Sigmoid colon (tissue), 4 donors: ENCODE measurements at regions not wholly inside any gene's neighbourhood (a gene's known extent, or its start where the extent isn't known, plus 50 kb on each side); places are given as distances from the start of the nearest gene placed in this dataset.

Experiments used
- EP300 ChIP-seq, 4 donors: sonication (generic); formaldehyde crosslinking; IDR thresholded peaks; one replicate each; pipeline ENCODE4 v1.6.1; 2017; ENCODE audit warnings: antibody characterized with exemption in 4 of 4
- POLR2A ChIP-seq, 2 donors: fragments of 450-650 bp; IDR thresholded peaks; one replicate each; pipeline ENCODE4 v1.6.1; 2016; ENCODE audit warnings: antibody characterized with exemption in 2 of 2, mild to moderate bottlenecking in 2 of 2, moderate library complexity in 2 of 2
- POLR2AphosphoS5 ChIP-seq, 4 donors: sonication (generic); formaldehyde crosslinking; IDR thresholded peaks; one replicate each; pipeline ENCODE4 v1.6.1; 2017; ENCODE audit warnings: antibody characterized with exemption in 4 of 4
- TF ChIP-seq, protein P1 (sequence below), 4 experiments: fragments of 450-650 bp in 3 of 4; fragments of 200-600 bp in 1 of 4; IDR thresholded peaks; one replicate each; pipeline ENCODE4 v1.5.1; 2016 to 2019; ENCODE audit warnings: antibody characterized with exemption in 4 of 4, mild to moderate bottlenecking in 3 of 4, moderate library complexity in 2 of 4

DNA sequence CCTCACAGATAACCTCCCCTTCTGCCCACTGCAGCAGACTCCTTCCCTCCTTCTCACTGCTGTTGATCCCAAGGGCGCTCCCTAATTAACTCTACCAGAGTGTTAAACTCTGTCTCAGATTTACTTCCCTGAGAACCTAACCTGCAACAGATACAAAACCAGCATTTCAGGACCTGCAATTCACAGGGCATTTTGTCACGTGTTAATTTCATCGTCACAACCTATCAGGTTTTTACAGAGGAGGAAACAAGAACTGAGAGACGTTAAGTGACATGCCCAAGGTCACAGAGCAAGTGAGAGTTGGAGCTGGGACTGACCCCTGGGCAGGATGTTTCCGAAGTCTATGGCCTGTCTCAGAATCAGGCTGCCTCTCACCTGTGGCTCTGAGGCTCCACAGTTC is 223.9 kb downstream of the UACA start:
- no peak for TF ChIP-seq POLR2A (IDR thresholded peaks at IDR 0.05)
- TF ChIP-seq, protein P1, sequence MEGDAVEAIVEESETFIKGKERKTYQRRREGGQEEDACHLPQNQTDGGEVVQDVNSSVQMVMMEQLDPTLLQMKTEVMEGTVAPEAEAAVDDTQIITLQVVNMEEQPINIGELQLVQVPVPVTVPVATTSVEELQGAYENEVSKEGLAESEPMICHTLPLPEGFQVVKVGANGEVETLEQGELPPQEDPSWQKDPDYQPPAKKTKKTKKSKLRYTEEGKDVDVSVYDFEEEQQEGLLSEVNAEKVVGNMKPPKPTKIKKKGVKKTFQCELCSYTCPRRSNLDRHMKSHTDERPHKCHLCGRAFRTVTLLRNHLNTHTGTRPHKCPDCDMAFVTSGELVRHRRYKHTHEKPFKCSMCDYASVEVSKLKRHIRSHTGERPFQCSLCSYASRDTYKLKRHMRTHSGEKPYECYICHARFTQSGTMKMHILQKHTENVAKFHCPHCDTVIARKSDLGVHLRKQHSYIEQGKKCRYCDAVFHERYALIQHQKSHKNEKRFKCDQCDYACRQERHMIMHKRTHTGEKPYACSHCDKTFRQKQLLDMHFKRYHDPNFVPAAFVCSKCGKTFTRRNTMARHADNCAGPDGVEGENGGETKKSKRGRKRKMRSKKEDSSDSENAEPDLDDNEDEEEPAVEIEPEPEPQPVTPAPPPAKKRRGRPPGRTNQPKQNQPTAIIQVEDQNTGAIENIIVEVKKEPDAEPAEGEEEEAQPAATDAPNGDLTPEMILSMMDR (IDR thresholded peaks at IDR 0.05), result no peak
- no peak for TF ChIP-seq EP300 (IDR thresholded peaks at IDR 0.05)
- no peak for TF ChIP-seq POLR2AphosphoS5 (IDR thresholded peaks at IDR 0.05)
